Osteocyte (in vitro differentiated cells): ENCODE measurements at regions not wholly inside any gene's neighbourhood (a gene's known extent, or its start where the extent isn't known, plus 50 kb on each side); places are given as distances from the start of the nearest gene placed in this dataset.

Experiments used
- DNase-seq: peaks from one replicate; pipeline ENCODE4 v3.0.0; 2021; ENCODE audit warnings: mixed read lengths; ENCODE audit not compliant: unreplicated experiment; ENCODE audit errors: extremely low spot score
- H3K27ac Mint-ChIP-seq: one replicate; pipeline ENCODE4 v1.8.0; 2021; ENCODE audit warnings: mild to moderate bottlenecking, mixed read lengths; ENCODE audit not compliant: unreplicated experiment
- H3K27me3 Mint-ChIP-seq: one replicate; pipeline ENCODE4 v1.8.0; 2021; ENCODE audit warnings: mixed read lengths; ENCODE audit not compliant: unreplicated experiment
- H3K36me3 Mint-ChIP-seq: one replicate; pipeline ENCODE4 v1.8.0; 2021; ENCODE audit warnings: mixed read lengths; ENCODE audit not compliant: unreplicated experiment
- H3K4me1 Mint-ChIP-seq: one replicate; pipeline ENCODE4 v1.8.0; 2021; ENCODE audit warnings: mixed read lengths; ENCODE audit not compliant: unreplicated experiment
- H3K4me3 Mint-ChIP-seq: one replicate; pipeline ENCODE4 v1.8.0; 2021; ENCODE audit warnings: mild to moderate bottlenecking, moderate library complexity, mixed read lengths; ENCODE audit not compliant: unreplicated experiment
- H3K9me3 Mint-ChIP-seq: one replicate; pipeline ENCODE4 v1.8.0; 2021; ENCODE audit warnings: mixed read lengths; ENCODE audit not compliant: unreplicated experiment
- CTCF ChIP-seq: fragments of 200-600 bp; sonication (generic); IDR thresholded peaks from 2 replicates; pipeline ENCODE4 v1.5.0; 2021; ENCODE audit warnings: antibody characterized with exemption, mild to moderate bottlenecking, moderate library complexity

- no peak overlapping the region for H3K27ac Mint-ChIP-seq
- peaks cover 8% of the 10 kb centered on the region for H3K9me3 Mint-ChIP-seq
- no peaks in the 10 kb centered on the region for H3K27me3 Mint-ChIP-seq
- no peak for TF ChIP-seq CTCF
- H3K36me3 Mint-ChIP-seq: no peaks in the 10 kb centered on the region
- no peaks in the 10 kb centered on the region for H3K4me1 Mint-ChIP-seq
- DNase-seq: no peak
- no peak overlapping the region for H3K4me3 Mint-ChIP-seq
Measured at GRCh38 chr5:166340039-166340438, 1951.4 kb upstream of the WWC1 start.

GRCh38 chr5:166341740-166342337, 1949.6 kb upstream of the WWC1 start:
- Mint-ChIP-seq H3K4me1 (no peaks in the 10 kb centered on the region), H3K4me3 (no peak overlapping the region), H3K27me3 (no peaks in the 10 kb centered on the region), H3K36me3 (no peaks in the 10 kb centered on the region), H3K9me3 (no peaks in the 10 kb centered on the region), H3K27ac (no peak overlapping the region)
- no peak for DNase-seq
- TF ChIP-seq CTCF: no peak

GRCh38 chr5:166342402-166342801, 1949.0 kb upstream of the WWC1 start:
- Mint-ChIP-seq H3K27me3 (no peaks in the 10 kb centered on the region), H3K27ac (no peak overlapping the region), H3K4me1 (no peaks in the 10 kb centered on the region), H3K9me3 (no peaks in the 10 kb centered on the region), H3K36me3 (no peaks in the 10 kb centered on the region), H3K4me3 (no peak overlapping the region)
- no peak for DNase-seq
- TF ChIP-seq CTCF: no peak

- Mint-ChIP-seq H3K9me3 (no peaks in the 10 kb centered on the region), H3K36me3 (no peaks in the 10 kb centered on the region), H3K27ac (no peak overlapping the region), H3K4me3 (no peak overlapping the region), H3K4me1 (no peaks in the 10 kb centered on the region), H3K27me3 (no peaks in the 10 kb centered on the region)
- TF ChIP-seq CTCF: no peak
- no peak for DNase-seq
Measured at GRCh38 chr5:166346726-166347374, 1944.6 kb upstream of the WWC1 start.

GRCh38 chr5:166349046-166349445, 1942.4 kb upstream of the WWC1 start:
- no peaks in the 10 kb centered on the region for H3K9me3 Mint-ChIP-seq
- no peak overlapping the region for H3K4me3 Mint-ChIP-seq
- H3K27me3 Mint-ChIP-seq: no peaks in the 10 kb centered on the region
- TF ChIP-seq CTCF: no peak
- DNase-seq: no peak
- H3K4me1 Mint-ChIP-seq: no peaks in the 10 kb centered on the region
- H3K27ac Mint-ChIP-seq: no peak overlapping the region
- no peaks in the 10 kb centered on the region for H3K36me3 Mint-ChIP-seq
